Non-pigmented ciliary epithelial cell (primary cell): ENCODE measurements at regions not wholly inside any gene's neighbourhood (a gene's known extent, or its start where the extent isn't known, plus 50 kb on each side); places are given as distances from the start of the nearest gene placed in this dataset.
"Not testable (repeated sequence)": the region's sequence is repeated elsewhere in the genome, so short reads cannot be mapped to it uniquely, and the experiment has no call there.

Source experiments
- DNase-seq: peaks from one replicate; pipeline ENCODE4 v3.0.0-alpha.2; 2010; ENCODE audit warnings: low read depth

GRCh38 chr5:105167092-105167491 lies 1604.5 kb upstream of the NUDT12 start:
- DNase-seq = no peak

GRCh38 chr5:105163547-105163946 lies 1601.0 kb upstream of the NUDT12 start:
- no peak for DNase-seq

- DNase-seq = not testable (repeated sequence)
Measured at GRCh38 chr5:105162557-105162956, 1600.0 kb upstream of the NUDT12 start.

GRCh38 chr5:105158526-105158925 lies 1595.9 kb upstream of the NUDT12 start:
- no peak for DNase-seq

GRCh38 chr5:105150323-105150722 lies 1587.7 kb upstream of the NUDT12 start:
- DNase-seq = no peak

- no peak for DNase-seq
Measured at GRCh38 chr5:105146867-105147266, 1584.3 kb upstream of the NUDT12 start.

GRCh38 chr5:105145152-105145551 lies 1582.6 kb upstream of the NUDT12 start:
- DNase-seq = no peak

GRCh38 chr5:105134328-105134727 lies 1571.7 kb upstream of the NUDT12 start:
- DNase-seq = no peak

GRCh38 chr5:105133087-105133486 lies 1570.5 kb upstream of the NUDT12 start:
- DNase-seq = no peak

GRCh38 chr5:105132581-105132980 lies 1570.0 kb upstream of the NUDT12 start:
- DNase-seq = no peak

GRCh38 chr5:105131045-105131444 lies 1568.5 kb upstream of the NUDT12 start:
- no peak for DNase-seq

- DNase-seq = peak; percentile 14
Measured at GRCh38 chr5:105101577-105101976, 1539.0 kb upstream of the NUDT12 start.

GRCh38 chr5:105088961-105089360 lies 1526.4 kb upstream of the NUDT12 start:
- no peak for DNase-seq

- DNase-seq = no peak
Measured at GRCh38 chr5:105088102-105088501, 1525.5 kb upstream of the NUDT12 start.

- no peak for DNase-seq
Measured at GRCh38 chr5:105057893-105058292, 1495.3 kb upstream of the NUDT12 start.

GRCh38 chr5:105057001-105057436 lies 1494.4 kb upstream of the NUDT12 start:
- no peak for DNase-seq

GRCh38 chr5:105054406-105054805 lies 1491.8 kb upstream of the NUDT12 start:
- no peak for DNase-seq

- DNase-seq = no peak
Measured at GRCh38 chr5:105042623-105043022, 1480.0 kb upstream of the NUDT12 start.

GRCh38 chr5:105036814-105037213 lies 1474.2 kb upstream of the NUDT12 start:
- DNase-seq = not testable (repeated sequence)

GRCh38 chr5:105034401-105034763 lies 1471.8 kb upstream of the NUDT12 start:
- DNase-seq = no peak

GRCh38 chr5:105033637-105034400 lies 1471.2 kb upstream of the NUDT12 start:
- DNase-seq = no peak

- DNase-seq = no peak
Measured at GRCh38 chr5:105032917-105033316, 1470.3 kb upstream of the NUDT12 start.

GRCh38 chr5:105030153-105030552 lies 1467.6 kb upstream of the NUDT12 start:
- DNase-seq = no peak

- no peak for DNase-seq
Measured at GRCh38 chr5:105015098-105015497, 1452.5 kb upstream of the NUDT12 start.
